ENCODE measurements at regions not wholly inside any gene's neighbourhood (a gene's known extent, or its start where the extent isn't known, plus 50 kb on each side); places are given as distances from the start of the nearest gene placed in this dataset.
"Not testable (repeated sequence)": the region's sequence is repeated elsewhere in the genome, so short reads cannot be mapped to it uniquely, and the experiment has no call there.

DNA sequence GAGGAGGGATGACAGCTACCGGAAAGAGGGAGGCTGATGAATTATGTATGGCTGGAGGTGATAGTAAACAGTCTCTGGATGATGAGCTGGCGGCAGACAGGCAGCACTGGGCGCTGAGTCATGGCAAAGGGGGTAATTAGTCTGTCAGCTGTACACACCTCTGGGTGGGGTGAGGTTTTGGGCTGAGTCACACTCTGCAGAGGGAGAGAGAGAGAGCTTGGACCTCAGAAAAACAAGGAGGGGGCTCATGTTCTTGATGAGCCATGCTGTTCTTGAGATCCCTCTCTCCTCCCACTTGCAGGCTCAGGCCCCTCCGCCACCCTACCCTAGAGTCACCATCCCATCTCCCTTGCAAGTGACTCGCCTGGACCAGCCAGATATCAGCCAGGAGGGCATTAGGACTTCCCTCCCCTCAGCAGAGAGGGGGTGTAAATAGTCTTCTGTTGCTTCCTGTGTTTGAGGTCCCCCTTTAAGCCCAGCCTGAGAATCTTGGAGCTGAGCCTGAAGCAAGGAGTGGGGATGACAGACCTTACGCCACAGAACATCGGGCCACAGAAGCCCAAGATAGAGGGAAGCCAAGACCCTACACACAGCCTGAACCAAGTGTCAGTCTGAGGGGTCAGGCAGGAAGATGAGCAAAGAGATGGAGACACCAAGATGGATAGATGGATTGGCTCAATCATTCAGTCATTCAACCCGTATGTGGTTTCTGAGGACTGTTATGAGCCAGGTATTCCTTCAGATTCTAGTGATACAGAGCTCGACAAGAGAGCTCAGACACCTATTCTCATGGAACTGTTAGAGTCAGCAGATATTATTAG lies 383.2 kb upstream of the CCL2 start:
- Histone ChIP-seq H3K36me3 (ENCODE audit: control insufficient read depth, insufficient read depth, low read length) (no peaks in the 10 kb centered on the region), H3K27ac (ENCODE audit: low read length) (no peak overlapping the region), H3K4me1 (ENCODE audit: control insufficient read depth, insufficient read depth, low read length) (no peaks in the 10 kb centered on the region), H3K4me3 (ENCODE audit: low read length) (no peak overlapping the region), H3K27me3 (ENCODE audit: control insufficient read depth, insufficient read depth, low read length) (no peaks in the 10 kb centered on the region), H3K9me3 (ENCODE audit: control insufficient read depth, insufficient read depth, low read length) (peaks cover 2% of the 10 kb centered on the region; the same call in 1 of the 2 replicates)
- no CpG with 5 or more reads among the region's 9 CpGs for WGBS (ENCODE audit: insufficient coverage, insufficient read length)
- DNase-seq (ENCODE audit: low read depth, low spot score) = no peak

DNA sequence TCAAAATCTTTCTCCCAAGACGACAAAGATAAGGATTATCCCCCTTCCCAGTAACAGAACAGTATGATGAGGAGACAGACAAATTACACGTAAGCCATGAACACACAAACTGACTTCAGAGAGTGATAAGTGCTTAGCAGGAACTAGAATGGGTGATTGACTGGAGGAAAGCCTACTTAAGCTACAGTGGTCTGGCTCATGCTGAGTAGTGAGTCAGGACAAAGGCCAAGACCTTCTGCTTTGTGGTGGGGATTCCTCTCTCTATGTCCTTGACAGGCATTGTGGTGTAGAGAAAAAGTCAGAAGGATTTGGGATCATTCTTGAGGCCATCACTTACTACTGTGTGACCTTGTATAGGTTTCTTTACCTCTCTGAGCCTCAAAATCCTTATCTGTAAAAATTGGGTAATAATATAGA lies 381.9 kb upstream of the CCL2 start:
- Histone ChIP-seq H3K27me3 (ENCODE audit: control insufficient read depth, insufficient read depth, low read length) (no peaks in the 10 kb centered on the region), H3K4me1 (ENCODE audit: control insufficient read depth, insufficient read depth, low read length) (no peaks in the 10 kb centered on the region), H3K27ac (ENCODE audit: low read length) (no peak overlapping the region), H3K9me3 (ENCODE audit: control insufficient read depth, insufficient read depth, low read length) (peaks cover 2% of the 10 kb centered on the region; the same call in 1 of the 2 replicates), H3K4me3 (ENCODE audit: low read length) (no peak overlapping the region), H3K36me3 (ENCODE audit: control insufficient read depth, insufficient read depth, low read length) (no peaks in the 10 kb centered on the region)
- no CpG with 5 or more reads among the region's 2 CpGs for WGBS (ENCODE audit: insufficient coverage, insufficient read length)
- no peak for DNase-seq (ENCODE audit: low read depth, low spot score)

DNA sequence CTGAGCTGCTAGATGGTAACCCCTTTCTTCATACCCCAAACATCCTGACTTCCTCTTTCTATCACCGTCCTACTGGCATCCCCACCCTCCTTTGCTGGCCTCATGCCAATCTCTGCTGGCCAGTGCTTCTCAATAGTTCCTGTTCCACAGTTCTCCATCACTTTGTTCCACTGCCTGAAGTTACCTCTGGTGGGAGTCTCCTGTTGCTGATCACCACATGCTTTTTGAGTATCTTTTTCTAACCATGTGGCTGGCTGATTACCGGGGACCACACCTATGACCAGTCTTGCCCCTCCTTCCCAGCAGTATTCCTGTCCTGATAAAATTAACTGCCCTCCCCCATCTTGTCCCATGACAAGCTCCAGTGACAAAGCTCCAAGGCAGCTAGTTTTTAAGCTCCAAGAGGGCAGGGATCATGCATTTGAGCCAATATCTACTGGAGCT lies 380.4 kb upstream of the CCL2 start:
- no peaks in the 10 kb centered on the region for H3K27me3 ChIP-seq (ENCODE audit: control insufficient read depth, insufficient read depth, low read length)
- no peaks in the 10 kb centered on the region for H3K36me3 ChIP-seq (ENCODE audit: control insufficient read depth, insufficient read depth, low read length)
- WGBS (ENCODE audit: insufficient coverage, insufficient read length) = no CpG with 5 or more reads among the region's 2 CpGs
- no peaks in the 10 kb centered on the region for H3K4me1 ChIP-seq (ENCODE audit: control insufficient read depth, insufficient read depth, low read length)
- DNase-seq (ENCODE audit: low read depth, low spot score) = no peak
- H3K27ac ChIP-seq (ENCODE audit: low read length) = no peak overlapping the region
- H3K4me3 ChIP-seq (ENCODE audit: low read length) = no peak overlapping the region
- peaks cover 2% of the 10 kb centered on the region; the same call in 1 of the 2 replicates for H3K9me3 ChIP-seq (ENCODE audit: control insufficient read depth, insufficient read depth, low read length)

DNA sequence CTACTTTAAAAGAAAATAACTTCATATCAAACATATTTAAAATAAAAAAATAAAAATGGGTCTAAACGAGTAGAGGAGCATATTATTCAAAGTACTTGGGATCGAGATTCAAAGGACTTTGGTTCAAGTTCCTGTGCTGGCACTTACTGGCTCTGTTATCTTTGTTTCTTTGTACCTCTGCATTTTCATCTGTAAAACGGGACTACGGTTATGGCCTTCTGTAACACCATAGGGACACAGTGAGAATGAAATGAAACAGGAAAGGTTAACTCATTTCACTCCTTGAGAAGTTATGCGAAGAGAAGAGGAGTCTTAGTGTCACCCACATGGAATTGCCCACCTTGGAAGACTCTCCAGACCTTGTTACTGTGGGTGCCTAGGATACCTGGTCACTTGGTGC lies 379.1 kb upstream of the CCL2 start:
- WGBS (ENCODE audit: insufficient coverage, insufficient read length) = no CpG with 5 or more reads among the region's 5 CpGs
- H3K27ac ChIP-seq (ENCODE audit: low read length) = no peak overlapping the region

DNA sequence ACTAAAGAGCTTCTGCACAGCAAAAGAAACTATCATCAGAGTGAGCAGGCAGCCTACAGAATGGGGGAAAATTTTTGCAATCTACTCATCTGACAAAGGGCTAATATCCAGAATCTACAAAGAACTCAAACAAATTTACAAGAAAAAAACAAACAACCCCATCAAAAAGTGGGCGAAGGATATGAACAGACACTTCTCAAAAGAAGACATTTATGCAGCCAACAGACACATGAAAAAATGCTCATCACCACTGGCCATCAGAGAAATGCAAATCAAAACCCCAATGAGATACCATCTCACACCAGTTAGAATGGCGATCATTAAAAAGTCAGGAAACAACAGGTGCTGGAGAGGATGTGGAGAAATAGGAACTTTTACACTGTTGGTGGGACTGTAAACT lies 372.8 kb upstream of the CCL2 start:
- not testable (repeated sequence) for H3K27me3 ChIP-seq (ENCODE audit: control insufficient read depth, insufficient read depth, low read length); DNase-seq (ENCODE audit: low read depth, low spot score); H3K36me3 ChIP-seq (ENCODE audit: control insufficient read depth, insufficient read depth, low read length); H3K9me3 ChIP-seq (ENCODE audit: control insufficient read depth, insufficient read depth, low read length); H3K27ac ChIP-seq (ENCODE audit: low read length); H3K4me3 ChIP-seq (ENCODE audit: low read length); H3K4me1 ChIP-seq (ENCODE audit: control insufficient read depth, insufficient read depth, low read length)
- no CpG with 5 or more reads among the region's 2 CpGs for WGBS (ENCODE audit: insufficient coverage, insufficient read length)

More for the DNA sequence above, 379.1 kb upstream of the CCL2 start:
- Histone ChIP-seq H3K9me3 (ENCODE audit: control insufficient read depth, insufficient read depth, low read length) (peaks cover 2% of the 10 kb centered on the region; the same call in 1 of the 2 replicates), H3K4me3 (ENCODE audit: low read length) (no peak overlapping the region), H3K36me3 (ENCODE audit: control insufficient read depth, insufficient read depth, low read length) (no peaks in the 10 kb centered on the region), H3K27me3 (ENCODE audit: control insufficient read depth, insufficient read depth, low read length) (no peaks in the 10 kb centered on the region), H3K4me1 (ENCODE audit: control insufficient read depth, insufficient read depth, low read length) (no peaks in the 10 kb centered on the region)
- DNase-seq (ENCODE audit: low read depth, low spot score) = no peak

DNA sequence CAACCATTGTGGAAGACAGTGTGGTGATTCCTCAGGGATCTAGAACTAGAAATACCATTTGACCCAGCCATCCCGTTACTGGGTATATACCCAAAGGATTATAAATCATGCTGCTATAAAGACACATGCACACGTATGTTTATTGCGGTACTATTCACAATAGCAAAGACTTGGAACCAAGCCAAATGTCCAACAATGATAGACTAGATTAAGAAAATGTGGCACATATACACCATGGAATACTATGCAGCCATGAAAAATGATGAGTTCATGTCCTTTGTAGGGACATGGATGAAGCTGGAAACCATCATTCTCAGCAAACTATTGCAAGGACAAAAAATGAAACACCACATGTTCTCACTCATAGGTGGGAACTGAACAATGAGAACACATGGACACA lies 372.4 kb upstream of the CCL2 start:
- not testable (repeated sequence) for H3K4me1 ChIP-seq (ENCODE audit: control insufficient read depth, insufficient read depth, low read length); H3K27ac ChIP-seq (ENCODE audit: low read length); H3K4me3 ChIP-seq (ENCODE audit: low read length); DNase-seq (ENCODE audit: low read depth, low spot score); H3K27me3 ChIP-seq (ENCODE audit: control insufficient read depth, insufficient read depth, low read length); H3K9me3 ChIP-seq (ENCODE audit: control insufficient read depth, insufficient read depth, low read length); H3K36me3 ChIP-seq (ENCODE audit: control insufficient read depth, insufficient read depth, low read length)
- WGBS (ENCODE audit: insufficient coverage, insufficient read length) = no CpG with 5 or more reads among the region's 3 CpGs

DNA sequence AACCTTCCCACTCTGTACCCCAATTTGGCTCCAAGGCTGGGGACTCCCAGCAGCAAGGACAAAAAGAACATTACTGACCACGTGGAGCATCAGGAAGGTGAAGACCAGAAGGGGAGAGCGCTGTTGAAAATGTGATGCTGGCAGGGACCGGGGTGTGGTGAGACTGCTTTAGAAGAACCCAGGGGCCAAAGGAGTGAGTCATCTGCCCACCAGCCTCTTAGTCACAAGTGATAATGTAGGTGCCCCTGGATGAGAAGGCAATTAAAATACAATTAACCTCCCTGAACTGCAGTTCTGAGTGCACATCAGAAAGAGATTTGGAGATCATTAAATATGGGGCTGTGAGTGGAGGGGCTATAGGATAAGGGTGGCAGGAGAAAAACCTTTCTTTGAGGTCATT lies 366.6 kb upstream of the CCL2 start:
- DNase-seq (ENCODE audit: low read depth, low spot score) = no peak
- H3K9me3 ChIP-seq (ENCODE audit: control insufficient read depth, insufficient read depth, low read length) = no peaks in the 10 kb centered on the region
- H3K4me1 ChIP-seq (ENCODE audit: control insufficient read depth, insufficient read depth, low read length) = 0 out of 2 replicates have a peak, but pooled peaks cover 2% of the 10 kb centered on the region
- WGBS (ENCODE audit: insufficient coverage, insufficient read length) = no CpG with 5 or more reads among the region's 3 CpGs
- no peaks in the 10 kb centered on the region for H3K27me3 ChIP-seq (ENCODE audit: control insufficient read depth, insufficient read depth, low read length)
- H3K36me3 ChIP-seq (ENCODE audit: control insufficient read depth, insufficient read depth, low read length) = no peaks in the 10 kb centered on the region
- H3K4me3 ChIP-seq (ENCODE audit: low read length) = no peak overlapping the region
- no peak overlapping the region for H3K27ac ChIP-seq (ENCODE audit: low read length)

DNA sequence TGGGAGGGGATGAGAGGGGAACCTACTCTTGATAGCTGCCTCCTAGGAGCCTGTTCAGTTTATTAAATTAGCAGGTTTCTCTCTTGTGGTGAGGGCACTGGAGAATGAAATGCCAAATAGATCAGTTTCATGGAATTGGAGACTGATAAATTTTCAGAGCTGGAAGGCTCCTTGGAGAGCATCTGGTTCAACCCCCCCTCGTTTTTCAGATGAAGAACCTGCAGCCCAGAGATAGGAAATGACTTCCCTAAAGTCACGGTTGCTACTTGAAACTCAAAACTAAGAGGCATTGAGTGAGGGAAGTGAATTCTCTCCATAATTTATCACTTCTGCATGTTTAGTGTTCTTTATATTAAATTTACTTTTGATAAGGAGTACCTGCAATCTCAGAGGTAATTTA lies 366.0 kb upstream of the CCL2 start:
- no peak for DNase-seq (ENCODE audit: low read depth, low spot score)
- no CpG with 5 or more reads among the region's 2 CpGs for WGBS (ENCODE audit: insufficient coverage, insufficient read length)
- no peaks in the 10 kb centered on the region for H3K36me3 ChIP-seq (ENCODE audit: control insufficient read depth, insufficient read depth, low read length)
- H3K27ac ChIP-seq (ENCODE audit: low read length) = no peak overlapping the region
- no peaks in the 10 kb centered on the region for H3K27me3 ChIP-seq (ENCODE audit: control insufficient read depth, insufficient read depth, low read length)
- no peak overlapping the region for H3K4me3 ChIP-seq (ENCODE audit: low read length)
- H3K9me3 ChIP-seq (ENCODE audit: control insufficient read depth, insufficient read depth, low read length) = no peaks in the 10 kb centered on the region
- H3K4me1 ChIP-seq (ENCODE audit: control insufficient read depth, insufficient read depth, low read length) = 0 out of 2 replicates have a peak, but pooled peaks cover 2% of the 10 kb centered on the region

DNA sequence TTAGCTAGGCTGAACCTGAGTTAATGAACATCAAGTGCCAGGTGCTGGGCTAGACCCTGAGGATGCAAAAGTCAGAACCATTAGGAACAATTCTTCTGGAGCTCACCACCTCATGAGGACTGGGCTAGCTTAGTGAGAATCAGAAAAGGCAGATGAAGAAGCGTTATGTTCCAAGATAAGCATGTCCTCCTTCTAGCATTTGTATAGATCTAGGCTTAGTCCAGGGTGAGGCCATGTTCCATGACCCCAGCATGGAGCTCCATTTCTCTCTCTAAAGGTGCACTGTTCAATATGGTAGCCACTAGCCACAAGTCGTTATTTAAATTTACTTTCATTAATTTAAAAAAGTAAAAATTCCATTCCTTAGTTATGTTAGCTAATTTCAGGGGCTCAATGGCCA lies 365.3 kb upstream of the CCL2 start:
- H3K4me3 ChIP-seq (ENCODE audit: low read length) = no peak overlapping the region
- H3K27ac ChIP-seq (ENCODE audit: low read length) = no peak overlapping the region
- no peaks in the 10 kb centered on the region for H3K9me3 ChIP-seq (ENCODE audit: control insufficient read depth, insufficient read depth, low read length)
- H3K36me3 ChIP-seq (ENCODE audit: control insufficient read depth, insufficient read depth, low read length) = no peaks in the 10 kb centered on the region
- H3K4me1 ChIP-seq (ENCODE audit: control insufficient read depth, insufficient read depth, low read length) = 0 out of 2 replicates have a peak, but pooled peaks cover 2% of the 10 kb centered on the region
- no peaks in the 10 kb centered on the region for H3K27me3 ChIP-seq (ENCODE audit: control insufficient read depth, insufficient read depth, low read length)
- no CpG with 5 or more reads among the region's 2 CpGs for WGBS (ENCODE audit: insufficient coverage, insufficient read length)
- no peak for DNase-seq (ENCODE audit: low read depth, low spot score)

DNA sequence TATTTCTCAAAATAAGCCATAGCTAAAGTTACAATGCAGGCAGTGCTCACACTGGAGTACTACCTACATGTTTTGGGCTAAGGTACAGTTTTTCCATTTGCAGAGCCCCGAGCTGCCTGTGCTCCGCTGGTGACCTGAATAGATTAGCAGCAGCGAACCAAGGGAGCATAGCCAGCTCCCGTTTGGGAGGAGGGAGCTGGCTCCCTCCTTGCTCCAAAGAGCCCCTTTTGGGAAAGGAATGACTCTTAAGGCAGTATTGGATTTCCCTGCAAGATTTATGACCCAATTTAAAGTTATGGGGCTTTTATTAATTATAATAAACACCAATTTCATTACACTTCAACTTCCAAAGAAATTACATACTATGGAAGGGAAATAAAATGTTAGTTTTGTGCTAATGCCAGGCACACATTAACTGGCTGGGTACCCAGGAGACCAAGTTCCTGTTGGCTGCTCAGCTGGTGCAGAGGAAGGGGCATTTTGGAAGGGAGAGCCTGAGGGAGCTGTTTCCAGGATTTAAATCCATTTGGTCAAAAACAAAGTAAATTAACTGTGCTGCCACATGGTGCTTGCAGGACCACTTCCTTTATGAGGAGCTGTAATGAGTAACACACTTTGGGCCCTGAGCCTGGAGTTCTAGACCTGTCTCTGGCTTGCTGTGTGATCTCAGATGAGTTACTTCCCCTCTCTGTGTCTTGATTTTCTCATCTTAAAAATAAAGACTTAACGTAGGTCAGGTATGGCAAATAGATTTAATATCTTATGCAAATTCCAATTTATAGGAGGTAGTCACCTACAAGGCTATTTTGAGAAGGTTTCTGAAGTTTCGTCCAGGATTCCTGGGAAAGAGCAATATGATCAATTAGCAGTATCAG lies 362.1 kb upstream of the CCL2 start:
- DNase-seq (ENCODE audit: low read depth, low spot score) = no peak
- no peak overlapping the region for H3K27ac ChIP-seq (ENCODE audit: low read length)
- H3K9me3 ChIP-seq (ENCODE audit: control insufficient read depth, insufficient read depth, low read length) = no peaks in the 10 kb centered on the region
- peaks cover 4% of the 10 kb centered on the region; the same call in 1 of the 2 replicates for H3K4me1 ChIP-seq (ENCODE audit: control insufficient read depth, insufficient read depth, low read length)
- H3K4me3 ChIP-seq (ENCODE audit: low read length) = no peak overlapping the region
- no peaks in the 10 kb centered on the region for H3K27me3 ChIP-seq (ENCODE audit: control insufficient read depth, insufficient read depth, low read length)
- WGBS (ENCODE audit: insufficient coverage, insufficient read length) = no CpG with 5 or more reads among the region's 6 CpGs
- no peaks in the 10 kb centered on the region for H3K36me3 ChIP-seq (ENCODE audit: control insufficient read depth, insufficient read depth, low read length)

All from iPS DF 6.9 (cell line).